RWPE1 (cell line): ENCODE measurements at regions not wholly inside any gene's neighbourhood (a gene's known extent, or its start where the extent isn't known, plus 50 kb on each side); places are given as distances from the start of the nearest gene placed in this dataset.

Experiments used
- CTCF ChIA-PET: fragments of 350-600 bp; sonication (Branson Sonifier 250); formaldehyde crosslinking; extraction: SDS; loops from one replicate; lab custom pipeline; 2021; lab: Yijun Ruan, JAX
- POLR2A ChIA-PET: fragments of 400-600 bp; formaldehyde crosslinking; extraction: SDS; loops from one replicate; lab custom pipeline; 2020; ENCODE audit warnings: antibody characterized with exemption; ENCODE audit not compliant: low non-redundant PET; lab: Yijun Ruan, JAX
- DNase-seq: peaks from one replicate; pipeline ENCODE4 v3.0.0; 2012; ENCODE audit warnings: low spot score
- H3K27ac ChIP-seq: fragments of 450-650 bp; 2 replicates; pipeline ENCODE4 v1.5.1; 2017
- CTCF ChIP-seq: fragments of 450-650 bp; conservative IDR thresholded peaks from 2 replicates; pipeline ENCODE4 v1.5.1; 2017; ENCODE audit warnings: low read depth, mild to moderate bottlenecking

GRCh38 chr7:148935451-148935850, 51.4 kb upstream of the EZH2 start:
- POLR2A ChIA-PET = no interaction called here

More at GRCh38 chr7:148935451-148935850, 51.4 kb upstream of the EZH2 start:
- CTCF ChIA-PET = no interaction called here
- TF ChIP-seq CTCF = no peak
- no peak overlapping the region for H3K27ac ChIP-seq
- DNase-seq = no peak
